BE2C (cell line): ENCODE measurements at regions not wholly inside any gene's neighbourhood (a gene's known extent, or its start where the extent isn't known, plus 50 kb on each side); places are given as distances from the start of the nearest gene placed in this dataset.
A peak's percentile ranks its signal among the peaks of the same experiment; 100 is the strongest.
"Not testable (repeated sequence)": the region's sequence is repeated elsewhere in the genome, so short reads cannot be mapped to it uniquely, and the experiment has no call there.

ENCODE experiments used
- DNase-seq: peaks from one replicate; pipeline ENCODE4 v3.0.0-alpha.2; 2020
- H3K27me3 ChIP-seq: fragments of 250-450 bp; sonication (Bioruptor Pico); 2 replicates; pipeline ENCODE4 v1.5.1; 2020; ENCODE audit warnings: mild to moderate bottlenecking
- H3K36me3 ChIP-seq: fragments of 250-450 bp; sonication (Bioruptor Pico); 2 replicates; pipeline ENCODE4 v1.5.1; 2020; ENCODE audit warnings: mild to moderate bottlenecking
- H3K4me1 ChIP-seq: fragments of 250-450 bp; sonication (Bioruptor Pico); 2 replicates; pipeline ENCODE4 v1.5.1; 2020
- H3K4me3 ChIP-seq: 2 replicates; pipeline ENCODE4 v1.5.1; 2011; ENCODE audit warnings: low read depth, low read length
- H3K9me3 ChIP-seq: fragments of 250-450 bp; sonication (Bioruptor Pico); 2 replicates; pipeline ENCODE4 v1.5.1; 2020
- CTCF ChIP-seq: IDR thresholded peaks from 2 replicates; pipeline ENCODE4 v1.5.1; 2012; ENCODE audit warnings: mild to moderate bottlenecking, low read depth, low read length

GRCh38 chr1:207248544-207249198 lies 72.8 kb upstream of the CD55 start:
- H3K4me1 ChIP-seq = no peaks in the 10 kb centered on the region
- H3K27me3 ChIP-seq = peaks cover 11% of the 10 kb centered on the region
- DNase-seq = no peak
- no peaks in the 10 kb centered on the region for H3K36me3 ChIP-seq
- H3K9me3 ChIP-seq = no peaks in the 10 kb centered on the region
- TF ChIP-seq CTCF = no peak
- H3K4me3 ChIP-seq = no peak overlapping the region

GRCh38 chr1:207250431-207250830 lies 71.0 kb upstream of the CD55 start:
- H3K9me3 ChIP-seq = no peaks in the 10 kb centered on the region
- H3K4me3 ChIP-seq = no peak overlapping the region
- no peaks in the 10 kb centered on the region for H3K4me1 ChIP-seq
- no peaks in the 10 kb centered on the region for H3K36me3 ChIP-seq
- H3K27me3 ChIP-seq = no peaks in the 10 kb centered on the region
- no peak for TF ChIP-seq CTCF
- DNase-seq = no peak

GRCh38 chr1:207251066-207251465 lies 70.4 kb upstream of the CD55 start:
- Histone ChIP-seq H3K4me1 (no peaks in the 10 kb centered on the region), H3K27me3 (no peaks in the 10 kb centered on the region), H3K36me3 (no peaks in the 10 kb centered on the region), H3K9me3 (no peaks in the 10 kb centered on the region), H3K4me3 (no peak overlapping the region)
- no peak for TF ChIP-seq CTCF
- DNase-seq = no peak

GRCh38 chr1:207256869-207257268 lies 64.6 kb upstream of the CD55 start:
- H3K9me3 ChIP-seq = no peaks in the 10 kb centered on the region
- H3K27me3 ChIP-seq = no peaks in the 10 kb centered on the region; the same call in 1 of the 2 replicates
- no peaks in the 10 kb centered on the region for H3K4me1 ChIP-seq

GRCh38 chr1:207259391-207259790 lies 62.1 kb upstream of the CD55 start:
- peak; percentile 40 for TF ChIP-seq CTCF
- Histone ChIP-seq H3K36me3 (no peaks in the 10 kb centered on the region), H3K27me3 (no peaks in the 10 kb centered on the region; the same call in 1 of the 2 replicates), H3K4me3 (no peak overlapping the region), H3K9me3 (no peaks in the 10 kb centered on the region), H3K4me1 (no peaks in the 10 kb centered on the region)
- DNase-seq = no peak

More at GRCh38 chr1:207256869-207257268, 64.6 kb upstream of the CD55 start:
- H3K36me3 ChIP-seq = no peaks in the 10 kb centered on the region
- no peak overlapping the region for H3K4me3 ChIP-seq
- DNase-seq = no peak
- TF ChIP-seq CTCF = no peak

- no peaks in the 10 kb centered on the region; the same call in 1 of the 2 replicates for H3K27me3 ChIP-seq
- H3K4me3 ChIP-seq = no peak overlapping the region
- no peaks in the 10 kb centered on the region for H3K4me1 ChIP-seq
- no peaks in the 10 kb centered on the region for H3K9me3 ChIP-seq
- no peak for TF ChIP-seq CTCF
- H3K36me3 ChIP-seq = no peaks in the 10 kb centered on the region
- no peak for DNase-seq
Measured at GRCh38 chr1:207261971-207262370, 59.5 kb upstream of the CD55 start.

- not testable (repeated sequence) for H3K4me3 ChIP-seq, H3K27me3 ChIP-seq
Measured at GRCh38 chr1:207262891-207263290, 58.6 kb upstream of the CD55 start.

More at GRCh38 chr1:207262891-207263290, 58.6 kb upstream of the CD55 start:
- H3K9me3 ChIP-seq, H3K36me3 ChIP-seq, H3K4me1 ChIP-seq, DNase-seq: not testable (repeated sequence)
